D721Med (cell line): ENCODE measurements at regions not wholly inside any gene's neighbourhood (a gene's known extent, or its start where the extent isn't known, plus 50 kb on each side); places are given as distances from the start of the nearest gene placed in this dataset.

Experiments
- DNase-seq: peaks from one replicate; pipeline ENCODE4 v3.0.0; 2011; ENCODE audit warnings: low spot score; ENCODE audit not compliant: insufficient read length
- FAIRE-seq: peaks from 2 replicates; lab custom pipeline; 2011; peaks lifted over from hg19 to GRCh38; lab: Jason Lieb, UNC
- TF ChIP-seq, protein P1 (sequence below): IDR thresholded peaks from 2 replicates; pipeline ENCODE4 v1.5.1; 2012; ENCODE audit warnings: mild to moderate bottlenecking, control low read depth; ENCODE audit not compliant: insufficient read depth; ENCODE audit errors: missing control alignments

DNA sequence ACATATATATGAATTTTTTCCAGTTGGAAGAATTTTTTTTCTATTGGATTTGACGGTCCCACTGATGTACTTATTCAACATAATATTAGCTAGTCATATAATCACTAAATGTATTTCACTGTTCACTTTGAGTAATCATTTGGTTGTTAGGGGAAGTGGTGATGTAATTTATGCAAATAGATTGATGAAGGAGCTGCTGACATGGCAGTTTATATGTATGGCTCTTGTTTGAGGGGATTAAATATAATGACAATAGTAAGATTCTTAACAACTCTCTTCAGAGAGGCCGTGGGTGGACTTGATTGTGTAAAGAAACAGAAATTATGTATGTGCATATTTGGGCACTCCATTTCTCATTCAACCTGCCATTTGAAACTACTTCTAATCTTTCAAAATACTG lies 653.6 kb upstream of the ADGRL4 start:
- FAIRE-seq (no peak), DNase-seq (no peak)
- TF ChIP-seq, protein P1, sequence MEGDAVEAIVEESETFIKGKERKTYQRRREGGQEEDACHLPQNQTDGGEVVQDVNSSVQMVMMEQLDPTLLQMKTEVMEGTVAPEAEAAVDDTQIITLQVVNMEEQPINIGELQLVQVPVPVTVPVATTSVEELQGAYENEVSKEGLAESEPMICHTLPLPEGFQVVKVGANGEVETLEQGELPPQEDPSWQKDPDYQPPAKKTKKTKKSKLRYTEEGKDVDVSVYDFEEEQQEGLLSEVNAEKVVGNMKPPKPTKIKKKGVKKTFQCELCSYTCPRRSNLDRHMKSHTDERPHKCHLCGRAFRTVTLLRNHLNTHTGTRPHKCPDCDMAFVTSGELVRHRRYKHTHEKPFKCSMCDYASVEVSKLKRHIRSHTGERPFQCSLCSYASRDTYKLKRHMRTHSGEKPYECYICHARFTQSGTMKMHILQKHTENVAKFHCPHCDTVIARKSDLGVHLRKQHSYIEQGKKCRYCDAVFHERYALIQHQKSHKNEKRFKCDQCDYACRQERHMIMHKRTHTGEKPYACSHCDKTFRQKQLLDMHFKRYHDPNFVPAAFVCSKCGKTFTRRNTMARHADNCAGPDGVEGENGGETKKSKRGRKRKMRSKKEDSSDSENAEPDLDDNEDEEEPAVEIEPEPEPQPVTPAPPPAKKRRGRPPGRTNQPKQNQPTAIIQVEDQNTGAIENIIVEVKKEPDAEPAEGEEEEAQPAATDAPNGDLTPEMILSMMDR, result no peak

DNA sequence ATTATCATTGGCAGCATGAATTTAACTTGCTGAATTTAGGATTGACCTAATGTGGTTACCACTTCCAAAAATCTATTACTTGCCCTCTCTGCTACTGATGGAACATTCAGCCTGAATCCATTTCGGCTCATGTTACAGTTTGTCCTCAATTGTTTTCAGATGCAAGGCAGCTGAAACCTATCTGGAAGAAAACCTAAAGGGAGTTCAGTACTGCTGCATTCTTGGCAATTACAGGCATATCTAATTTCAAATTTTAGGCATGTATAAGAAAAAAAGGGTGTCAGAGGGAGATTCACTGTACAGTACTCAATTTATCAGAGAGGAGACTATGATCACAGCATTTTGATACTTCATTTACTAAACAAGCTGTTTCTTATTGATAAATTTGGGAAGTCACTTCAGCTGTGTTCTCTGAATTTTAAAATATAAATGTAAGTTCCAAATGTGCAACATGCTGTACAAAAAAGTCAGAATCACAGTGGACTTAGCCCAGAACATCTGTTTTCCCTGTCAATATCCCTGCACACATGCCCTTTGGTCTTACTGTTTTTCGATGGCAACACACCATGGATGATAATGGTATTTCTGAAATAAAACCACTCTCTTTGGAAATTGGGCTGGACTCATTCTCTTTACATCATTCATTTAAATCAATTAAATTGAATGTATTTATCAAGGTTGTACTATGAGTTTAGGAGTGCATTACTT lies 651.6 kb upstream of the ADGRL4 start:
- TF ChIP-seq, protein P1, result no peak
- no peak for FAIRE-seq

DNA sequence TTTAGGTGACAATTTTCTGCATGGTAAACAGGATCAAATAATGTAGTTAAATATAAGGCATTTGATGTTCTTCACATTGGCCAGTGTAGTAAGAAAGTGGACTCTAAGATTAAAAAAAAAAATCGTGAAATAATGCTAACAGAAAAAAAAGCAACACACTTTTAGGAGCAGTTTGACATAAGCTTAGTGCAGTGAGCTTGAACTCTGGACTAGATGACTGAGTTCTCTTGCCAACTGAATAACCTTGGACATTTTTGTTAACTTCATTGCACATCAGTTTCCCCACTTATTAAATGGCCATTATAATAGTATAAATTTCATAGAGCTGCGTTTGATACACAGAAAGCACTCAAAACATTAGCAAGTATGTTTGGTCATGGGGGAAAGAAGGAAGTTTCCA lies 649.3 kb upstream of the ADGRL4 start:
- FAIRE-seq (no peak), DNase-seq (no peak)
- TF ChIP-seq, protein P1, result no peak

More for the DNA sequence above, 651.6 kb upstream of the ADGRL4 start:
- no peak for DNase-seq

DNA sequence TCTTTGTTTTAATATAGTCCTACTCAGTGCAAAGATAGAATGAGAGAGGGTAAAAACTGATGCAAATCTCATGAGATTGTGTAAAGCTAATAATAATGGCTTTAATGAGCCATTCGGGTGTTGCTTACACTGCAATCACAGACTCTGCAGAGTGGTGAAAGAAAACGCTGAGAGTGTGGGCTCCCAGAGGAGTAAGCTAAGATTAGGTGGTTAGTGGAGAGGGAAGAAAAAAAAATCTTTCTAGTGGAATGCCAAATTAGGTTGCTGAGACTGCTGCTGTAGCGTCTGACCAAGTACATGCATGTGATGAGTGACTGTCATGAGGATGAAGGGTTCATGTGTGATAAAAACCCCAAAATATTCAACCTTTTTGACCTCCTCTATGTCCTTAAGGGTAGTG lies 645.9 kb upstream of the ADGRL4 start:
- DNase-seq (no peak), FAIRE-seq (no peak)
- TF ChIP-seq, protein P1, result no peak

DNA sequence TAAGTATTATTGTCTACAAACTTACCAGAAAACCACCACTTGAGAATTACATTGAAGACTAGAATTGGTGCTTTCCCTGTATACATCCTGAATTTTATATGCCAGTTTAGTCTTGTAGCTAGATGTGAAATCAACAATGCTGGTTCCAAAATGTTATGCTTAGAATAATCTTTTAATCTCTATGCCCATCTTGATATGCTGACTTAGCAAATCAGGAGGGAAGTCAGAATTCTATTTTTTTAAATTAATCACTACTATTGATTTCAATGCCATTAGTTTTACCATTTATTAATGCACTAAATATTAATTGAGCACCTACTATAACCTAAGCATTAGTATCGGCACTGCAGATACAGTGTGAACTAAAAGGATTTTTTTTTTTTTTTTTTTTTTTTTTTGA lies 641.6 kb upstream of the ADGRL4 start:
- no peak for FAIRE-seq
- DNase-seq, result no peak
- TF ChIP-seq, protein P1, result no peak

DNA sequence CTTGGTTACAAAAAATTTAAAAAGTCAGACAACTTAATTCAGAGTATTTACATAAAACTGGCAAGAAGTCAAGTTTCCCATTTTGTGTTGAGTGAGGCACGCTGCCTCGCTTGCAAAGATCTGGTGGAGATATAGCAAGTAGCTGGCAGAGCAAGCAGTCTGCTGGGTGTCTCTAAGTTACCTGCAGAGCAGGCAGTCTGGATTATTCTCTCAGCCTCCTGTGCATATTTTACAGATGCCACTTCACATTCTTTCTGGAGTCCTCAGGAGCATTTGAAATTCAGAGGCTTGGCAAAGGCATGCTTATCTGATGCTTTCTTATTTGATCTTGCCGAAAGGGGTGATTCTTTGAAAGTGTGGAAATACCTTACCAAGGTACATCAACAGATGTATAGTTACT lies 640.4 kb upstream of the ADGRL4 start:
- DNase-seq (no peak), FAIRE-seq (no peak)
- TF ChIP-seq, protein P1, result no peak

DNA sequence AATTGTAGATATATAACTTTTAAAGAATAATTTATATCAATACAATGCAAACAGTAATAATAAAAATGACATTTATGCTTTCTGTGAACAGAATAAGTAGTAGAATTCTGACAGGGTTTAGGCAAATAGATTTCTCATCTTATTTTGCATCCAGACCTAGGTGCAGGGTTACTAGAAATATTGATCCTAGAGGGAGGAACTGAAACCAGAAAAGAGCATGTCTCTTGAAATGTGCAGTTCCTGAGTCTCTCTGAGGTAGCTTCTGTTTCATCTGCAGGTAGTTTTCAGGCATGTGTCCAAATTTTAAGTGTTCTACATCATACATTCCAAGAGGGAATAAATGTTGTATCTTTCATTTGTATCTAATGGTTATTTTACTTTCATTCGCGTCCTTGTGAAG lies 631.9 kb upstream of the ADGRL4 start:
- DNase-seq (no peak), FAIRE-seq (no peak)
- TF ChIP-seq, protein P1, result no peak
